ENCODE measurements at regions not wholly inside any gene's neighbourhood (a gene's known extent, or its start where the extent isn't known, plus 50 kb on each side); places are given as distances from the start of the nearest gene placed in this dataset.

DNA sequence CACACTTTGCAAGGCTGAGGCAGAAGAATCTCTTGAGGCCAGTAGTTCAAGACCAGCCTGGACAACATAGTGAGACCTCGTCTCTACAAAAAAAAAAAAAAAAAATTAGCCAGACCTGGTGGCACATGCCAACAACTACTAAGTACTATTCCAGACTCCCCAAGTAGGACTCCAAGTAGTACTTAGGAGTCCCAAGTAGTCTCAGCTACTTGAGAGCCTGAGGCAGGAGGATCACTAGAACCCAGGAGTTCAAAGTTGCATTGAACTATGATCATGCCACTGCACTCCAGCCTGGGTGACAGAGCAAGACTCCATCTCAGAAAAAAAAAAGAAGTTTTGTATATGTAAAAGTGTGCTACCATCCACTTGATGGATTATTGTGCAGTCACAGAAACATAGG, 486.6 kb downstream of the SOX2 start:
- Histone ChIP-seq H3K9me3 (ENCODE audit: low read depth, low read length, poor library complexity, severe bottlenecking) (no peaks in the 10 kb centered on the region), H3K4me1 (ENCODE audit: insufficient read depth, low read length, poor library complexity, severe bottlenecking) (peaks cover 3% of the 10 kb centered on the region), H3K36me3 (ENCODE audit: insufficient read depth, low read length, poor library complexity, severe bottlenecking) (no peaks in the 10 kb centered on the region), H3K27me3 (replicated peaks; ENCODE audit: insufficient read depth, low read depth, low read length, poor library complexity) (no peaks in the 10 kb centered on the region), H3K4me3 (ENCODE audit: low read depth, low read length, poor library complexity, severe bottlenecking) (no peak overlapping the region), H3K27ac (ENCODE audit: low read depth, low read length, poor library complexity, severe bottlenecking) (no peak overlapping the region)
- no TSS peak for BruUV-seq (replicated peaks)
- TF ChIP-seq, protein P1, sequence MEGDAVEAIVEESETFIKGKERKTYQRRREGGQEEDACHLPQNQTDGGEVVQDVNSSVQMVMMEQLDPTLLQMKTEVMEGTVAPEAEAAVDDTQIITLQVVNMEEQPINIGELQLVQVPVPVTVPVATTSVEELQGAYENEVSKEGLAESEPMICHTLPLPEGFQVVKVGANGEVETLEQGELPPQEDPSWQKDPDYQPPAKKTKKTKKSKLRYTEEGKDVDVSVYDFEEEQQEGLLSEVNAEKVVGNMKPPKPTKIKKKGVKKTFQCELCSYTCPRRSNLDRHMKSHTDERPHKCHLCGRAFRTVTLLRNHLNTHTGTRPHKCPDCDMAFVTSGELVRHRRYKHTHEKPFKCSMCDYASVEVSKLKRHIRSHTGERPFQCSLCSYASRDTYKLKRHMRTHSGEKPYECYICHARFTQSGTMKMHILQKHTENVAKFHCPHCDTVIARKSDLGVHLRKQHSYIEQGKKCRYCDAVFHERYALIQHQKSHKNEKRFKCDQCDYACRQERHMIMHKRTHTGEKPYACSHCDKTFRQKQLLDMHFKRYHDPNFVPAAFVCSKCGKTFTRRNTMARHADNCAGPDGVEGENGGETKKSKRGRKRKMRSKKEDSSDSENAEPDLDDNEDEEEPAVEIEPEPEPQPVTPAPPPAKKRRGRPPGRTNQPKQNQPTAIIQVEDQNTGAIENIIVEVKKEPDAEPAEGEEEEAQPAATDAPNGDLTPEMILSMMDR (conservative IDR thresholded peaks at IDR 0.05; ENCODE audit: low read depth, low read length), result no peak
- TF ChIP-seq EZH2 (IDR thresholded peaks at IDR 0.05; ENCODE audit: borderline replicate concordance, low read depth, low read length, poor library complexity, severe bottlenecking), result no peak
- POLR2A ChIA-PET (ENCODE audit: low non-redundant PET), result no interaction called here
- no peak for DNase-seq (ENCODE audit: low spot score)
- CTCF ChIA-PET, result no interaction called here
- intact Hi-C loops (cut with micrococcal nuclease; ENCODE audit: unreplicated experiment), result no loop called here

- Histone ChIP-seq H3K9me3 (ENCODE audit: low read depth, low read length, poor library complexity, severe bottlenecking) (no peaks in the 10 kb centered on the region), H3K36me3 (ENCODE audit: insufficient read depth, low read length, poor library complexity, severe bottlenecking) (no peaks in the 10 kb centered on the region), H3K27me3 (replicated peaks; ENCODE audit: insufficient read depth, low read depth, low read length, poor library complexity) (no peaks in the 10 kb centered on the region), H3K27ac (ENCODE audit: low read depth, low read length, poor library complexity, severe bottlenecking) (no peak overlapping the region), H3K4me3 (ENCODE audit: low read depth, low read length, poor library complexity, severe bottlenecking) (no peak overlapping the region), H3K4me1 (ENCODE audit: insufficient read depth, low read length, poor library complexity, severe bottlenecking) (no peaks in the 10 kb centered on the region)
- no peak for TF ChIP-seq EZH2 (IDR thresholded peaks at IDR 0.05; ENCODE audit: borderline replicate concordance, low read depth, low read length, poor library complexity, severe bottlenecking)
- TF ChIP-seq, protein P1 (conservative IDR thresholded peaks at IDR 0.05; ENCODE audit: low read depth, low read length), result no peak
- BruUV-seq (replicated peaks), result no TSS peak
- CTCF ChIA-PET, result no interaction called here
- intact Hi-C loops (cut with micrococcal nuclease; ENCODE audit: unreplicated experiment), result no loop called here
- POLR2A ChIA-PET (ENCODE audit: low non-redundant PET), result no interaction called here
- no peak for DNase-seq (ENCODE audit: low spot score)
These were observed 489.9 kb downstream of the SOX2 start for GRCh38 chr3:182201456-182202168.

GRCh38 chr3:182212479-182213076, 500.9 kb downstream of the SOX2 start:
- H3K4me3 ChIP-seq (ENCODE audit: low read depth, low read length, poor library complexity, severe bottlenecking), result no peak overlapping the region
- TF ChIP-seq EZH2 (IDR thresholded peaks at IDR 0.05; ENCODE audit: borderline replicate concordance, low read depth, low read length, poor library complexity, severe bottlenecking), result no peak
- TF ChIP-seq, protein P1 (conservative IDR thresholded peaks at IDR 0.05; ENCODE audit: low read depth, low read length), result no peak
- H3K27me3 ChIP-seq (replicated peaks; ENCODE audit: insufficient read depth, low read depth, low read length, poor library complexity), result no peaks in the 10 kb centered on the region
- H3K4me1 ChIP-seq (ENCODE audit: insufficient read depth, low read length, poor library complexity, severe bottlenecking), result peaks cover 9% of the 10 kb centered on the region
- DNase-seq (ENCODE audit: low spot score), result peak; percentile 78
- no peak overlapping the region for H3K27ac ChIP-seq (ENCODE audit: low read depth, low read length, poor library complexity, severe bottlenecking)
- no peaks in the 10 kb centered on the region for H3K9me3 ChIP-seq (ENCODE audit: low read depth, low read length, poor library complexity, severe bottlenecking)
- ChIA-PET CTCF (no interaction called here), POLR2A (ENCODE audit: low non-redundant PET) (no interaction called here)
- intact Hi-C loops (cut with micrococcal nuclease; ENCODE audit: unreplicated experiment), result no loop called here
- BruUV-seq (replicated peaks), result no TSS peak
- no peaks in the 10 kb centered on the region for H3K36me3 ChIP-seq (ENCODE audit: insufficient read depth, low read length, poor library complexity, severe bottlenecking)
